ENCODE measurements at regions not wholly inside any gene's neighbourhood (a gene's known extent, or its start where the extent isn't known, plus 50 kb on each side); places are given as distances from the start of the nearest gene placed in this dataset.
"Not testable (repeated sequence)": the region's sequence is repeated elsewhere in the genome, so short reads cannot be mapped to it uniquely, and the experiment has no call there.

DNA sequence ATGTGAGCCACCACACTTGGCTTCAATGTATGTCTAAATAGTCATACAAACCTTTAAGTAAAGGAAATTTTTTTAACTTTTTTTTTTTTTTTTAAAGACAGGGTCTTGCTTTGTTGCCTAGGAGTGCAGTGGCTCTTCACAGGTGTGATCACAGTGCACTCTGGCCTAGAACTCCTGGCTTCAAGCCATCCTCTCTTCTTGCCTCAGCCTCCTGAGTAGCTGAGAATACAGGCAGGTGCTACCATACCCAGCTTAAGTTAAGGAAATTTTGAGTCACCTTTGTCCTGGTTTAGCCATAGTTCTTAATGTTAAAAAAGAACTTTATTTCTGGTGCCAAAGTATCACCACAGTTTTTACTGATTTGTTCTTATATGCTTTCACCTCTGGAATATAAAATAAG lies 177.3 kb downstream of the TP53TG3F start:
- not testable (repeated sequence) for TF ChIP-seq CTCF (IDR thresholded peaks at IDR 0.05; ENCODE audit: low read depth, low read length); EZH2phosphoT487 (IDR thresholded peaks at IDR 0.05; ENCODE audit: low read depth)
